T-cell (primary cell): ENCODE measurements at regions not wholly inside any gene's neighbourhood (a gene's known extent, or its start where the extent isn't known, plus 50 kb on each side); places are given as distances from the start of the nearest gene placed in this dataset.

Experiments used
- ATAC-seq, 4 experiments: fragments of 200-7000 bp in 3 of 4; fragments of 150-1000 bp in 1 of 4; cut with Tn5 transposase; replicated peaks in 1 of 4; 1 replicate in 3 of 4; 2 replicates in 1 of 4; pipeline ENCODE4 v1.10.0; 2021; ENCODE audit warnings: moderate library complexity in 3 of 4, mild to moderate bottlenecking in 2 of 4, moderate number of reproducible peaks in 1 of 4
- CTCF ChIA-PET, 2 donors: fragments of 300-600 bp; sonication (Branson Sonifier 250); formaldehyde crosslinking; loops; one replicate each; lab custom pipeline; 2022; ENCODE audit warnings: antibody characterized with exemption in 2 of 2; lab: Charles Lee
- POLR2A ChIA-PET, 2 donors: fragments of 300-600 bp; sonication (Branson Sonifier 250); formaldehyde crosslinking; loops; one replicate each; lab custom pipeline; 2022; ENCODE audit warnings: antibody characterized with exemption in 2 of 2; lab: Charles Lee
- DNase-seq, 35 experiments: peaks; one replicate each; pipeline versions ENCODE4 v3.0.0 to v3.0.0-alpha.2; 2013 to 2023
- H3K27ac ChIP-seq: one replicate; pipeline ENCODE4 v1.5.1; 2013; ENCODE audit warnings: low read length
- H3K27me3 ChIP-seq, 2 experiments: replicated peaks in 1 of 2; 1 replicate in 1 of 2; 2 replicates in 1 of 2; pipeline versions ENCODE4 v1.6.1 to v1.7.0; 2013; ENCODE audit warnings: low read length in 1 of 2, mixed read lengths in 1 of 2; ENCODE audit not compliant: control insufficient read depth in 2 of 2, insufficient read depth in 2 of 2; ENCODE audit errors: extremely low read depth in 1 of 2
- H3K36me3 ChIP-seq, 2 donors: 1 replicate in 1 of 2; 2 replicates in 1 of 2; pipeline versions ENCODE4 v1.6.1 to v1.7.0; 2013; ENCODE audit warnings: low read length in 1 of 2; ENCODE audit not compliant: control insufficient read depth in 2 of 2, insufficient read depth in 1 of 2; ENCODE audit errors: extremely low read depth in 1 of 2
- H3K4me1 ChIP-seq, 2 experiments: 1 replicate in 1 of 2; 2 replicates in 1 of 2; pipeline versions ENCODE4 v1.6.1 to v1.7.0; 2013; ENCODE audit warnings: low read length in 2 of 2, mixed read lengths in 1 of 2; ENCODE audit not compliant: insufficient read depth in 2 of 2, control insufficient read depth in 1 of 2; ENCODE audit errors: extremely low read depth in 1 of 2
- H3K4me3 ChIP-seq, 2 donors: 1 replicate in 1 of 2; 2 replicates in 1 of 2; pipeline versions ENCODE4 v1.5.1 to v1.7.0; 2013; ENCODE audit warnings: mild to moderate bottlenecking in 2 of 2, low read length in 1 of 2, moderate library complexity in 1 of 2; ENCODE audit not compliant: control insufficient read depth in 1 of 2; ENCODE audit errors: extremely low read depth in 1 of 2
- H3K9me3 ChIP-seq: 2 replicates; pipeline ENCODE4 v1.7.0; 2013
- H3K27ac Mint-ChIP-seq, 2 donors: one replicate each; pipeline ENCODE4 v1.8.0; 2020 to 2021; ENCODE audit warnings: mild to moderate bottlenecking in 2 of 2, mixed read lengths in 2 of 2
- H3K27me3 Mint-ChIP-seq, 2 donors: one replicate each; pipeline ENCODE4 v1.8.0; 2021 to 2022; ENCODE audit warnings: mixed read lengths in 2 of 2
- H3K36me3 Mint-ChIP-seq: one replicate; pipeline ENCODE4 v1.8.0; 2021; ENCODE audit warnings: mixed read lengths
- H3K4me1 Mint-ChIP-seq, 3 donors: one replicate each; pipeline ENCODE4 v1.8.0; 2020 to 2022; ENCODE audit warnings: mixed read lengths in 3 of 3, mild to moderate bottlenecking in 1 of 3
- H3K4me3 Mint-ChIP-seq, 3 donors: one replicate each; pipeline ENCODE4 v1.8.0; 2020 to 2022; ENCODE audit warnings: mild to moderate bottlenecking in 3 of 3, mixed read lengths in 3 of 3, moderate library complexity in 3 of 3
- H3K9me3 Mint-ChIP-seq, 3 donors: one replicate each; pipeline ENCODE4 v1.8.0; 2020 to 2022; ENCODE audit warnings: mixed read lengths in 3 of 3
- WGBS: methylation state at CpG from one replicate; pipeline ENCODE4 v1.1.5; 2013; ENCODE audit warnings: missing lambda C conversion rate; ENCODE audit not compliant: insufficient coverage; 5-methylcytosine and 5-hydroxymethylcytosine counted together

GRCh38 chr2:62374301-62375112, 131.5 kb downstream of the TMEM17 start:
- Histone ChIP-seq H3K9me3 (no peaks in the 10 kb centered on the region), H3K4me3 (no peak overlapping the region), H3K27ac (no peak overlapping the region), H3K4me1 (no peaks in the 10 kb centered on the region), H3K36me3 (no peaks in the 10 kb centered on the region), H3K27me3 (no peaks in the 10 kb centered on the region)
- ChIA-PET CTCF (no interaction called here), POLR2A (no interaction called here)
- no peaks in the 10 kb centered on the region for H3K36me3 Mint-ChIP-seq
- ATAC-seq (no peak), DNase-seq (no peak)
- H3K4me3 Mint-ChIP-seq, result no peak overlapping the region
- no peaks in the 10 kb centered on the region for H3K27me3 Mint-ChIP-seq
- peaks cover 7 to 8% (median 8%) of the 10 kb centered on the region in 3 donors for H3K9me3 Mint-ChIP-seq
- H3K4me1 Mint-ChIP-seq, result no peaks in the 10 kb centered on the region
- no peak overlapping the region for H3K27ac Mint-ChIP-seq

DNA sequence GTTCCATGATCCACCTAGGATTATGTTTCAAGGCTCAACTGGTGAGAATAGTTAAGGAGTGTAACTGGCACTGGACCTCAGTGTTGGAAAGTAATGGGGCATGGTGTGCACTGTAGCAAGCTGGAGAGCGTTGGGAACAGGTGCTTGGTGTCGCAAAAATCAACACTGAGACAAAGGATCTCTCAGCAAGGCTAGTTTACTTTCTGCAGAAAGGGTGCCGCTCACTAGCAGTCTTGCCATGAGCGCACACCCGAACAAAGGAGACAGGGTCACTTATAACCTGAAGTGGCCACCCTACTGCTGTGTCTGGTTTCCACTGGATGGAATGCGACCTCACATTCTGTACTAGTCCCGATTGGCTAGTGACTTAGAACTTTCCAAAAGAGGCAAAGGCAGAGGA, 133.2 kb downstream of the TMEM17 start:
- Histone ChIP-seq H3K36me3 (no peaks in the 10 kb centered on the region), H3K9me3 (no peaks in the 10 kb centered on the region), H3K4me3 (no peak overlapping the region), H3K4me1 (no peaks in the 10 kb centered on the region), H3K27me3 (no peaks in the 10 kb centered on the region), H3K27ac (no peak overlapping the region)
- ATAC-seq, result no peak
- peaks cover 7 to 8% (median 8%) of the 10 kb centered on the region in 3 donors for H3K9me3 Mint-ChIP-seq
- no peak for DNase-seq
- CTCF ChIA-PET, result interaction anchor here in 1 of 2 donors (0.6 kb wide), 1 partner anchor 11 kb away, joined by 5 read pairs; no protein-coding TSS in a partner anchor
- no peak overlapping the region for H3K4me3 Mint-ChIP-seq
- H3K36me3 Mint-ChIP-seq, result no peaks in the 10 kb centered on the region
- no peak overlapping the region for H3K27ac Mint-ChIP-seq
- WGBS, result 98% methylated on average over 5 of the region's 7 CpGs
- POLR2A ChIA-PET, result no interaction called here
- peaks cover 0 to 1% of the 10 kb centered on the region in 2 donors for H3K27me3 Mint-ChIP-seq
- H3K4me1 Mint-ChIP-seq, result no peaks in the 10 kb centered on the region

DNA sequence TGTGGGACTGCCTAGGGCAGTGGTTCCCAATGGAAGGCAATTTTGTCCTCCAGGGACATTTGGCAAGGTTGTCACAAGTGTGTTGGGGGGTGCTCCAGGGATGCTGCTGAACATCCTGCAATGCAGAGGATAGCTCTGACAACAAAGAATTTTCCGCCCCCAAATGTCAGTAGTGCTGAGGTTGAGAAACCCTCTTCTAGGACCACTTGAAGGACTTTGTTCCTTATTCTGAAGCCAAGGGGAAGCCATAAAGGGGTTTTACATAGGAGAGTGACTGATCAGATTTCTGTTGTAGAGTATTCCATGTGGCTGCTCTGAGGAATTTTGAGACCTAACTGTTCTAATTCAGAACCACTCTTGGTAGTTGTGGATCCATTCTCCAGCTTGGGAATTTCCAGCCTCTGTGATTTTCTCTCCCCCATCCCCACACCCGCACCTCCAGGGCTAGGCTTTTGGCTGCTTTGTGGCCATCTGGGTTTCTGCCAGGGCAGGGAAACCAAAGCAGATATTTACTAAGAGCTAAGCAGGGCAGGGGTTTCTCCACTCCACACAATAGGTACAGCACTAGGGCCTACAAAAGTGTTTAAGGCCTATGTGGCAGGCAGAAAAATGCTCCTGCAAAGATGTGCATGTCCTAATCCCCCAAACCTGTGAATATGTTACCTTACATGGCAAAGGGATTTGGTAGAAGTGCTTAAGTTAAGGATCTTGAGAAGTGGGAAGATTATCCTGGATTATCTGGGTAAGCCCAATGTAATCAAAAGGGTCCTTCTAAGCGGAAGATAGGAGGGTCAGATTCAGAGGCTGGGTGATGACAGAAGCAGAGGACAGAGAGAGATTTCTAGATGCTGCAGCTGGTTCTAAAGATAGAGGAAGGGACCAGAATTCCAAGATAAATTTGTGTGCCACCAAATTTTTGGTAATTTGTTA, 135.4 kb downstream of the TMEM17 start:
- Histone ChIP-seq H3K36me3 (no peaks in the 10 kb centered on the region), H3K4me1 (no peaks in the 10 kb centered on the region), H3K4me3 (no peak overlapping the region), H3K27ac (no peak overlapping the region), H3K27me3 (no peaks in the 10 kb centered on the region), H3K9me3 (no peaks in the 10 kb centered on the region)
- ChIA-PET POLR2A (no interaction called here), CTCF (no interaction called here)
- DNase-seq (no peak), ATAC-seq (no peak)
- 97% methylated on average over 3 of the region's 3 CpGs for WGBS
- Mint-ChIP-seq H3K27me3 (peaks cover 0 to 1% of the 10 kb centered on the region in 2 donors), H3K27ac (no peak overlapping the region), H3K4me3 (no peak overlapping the region), H3K36me3 (no peaks in the 10 kb centered on the region), H3K4me1 (no peaks in the 10 kb centered on the region), H3K9me3 (peaks cover 7 to 8% (median 8%) of the 10 kb centered on the region in 3 donors)

DNA sequence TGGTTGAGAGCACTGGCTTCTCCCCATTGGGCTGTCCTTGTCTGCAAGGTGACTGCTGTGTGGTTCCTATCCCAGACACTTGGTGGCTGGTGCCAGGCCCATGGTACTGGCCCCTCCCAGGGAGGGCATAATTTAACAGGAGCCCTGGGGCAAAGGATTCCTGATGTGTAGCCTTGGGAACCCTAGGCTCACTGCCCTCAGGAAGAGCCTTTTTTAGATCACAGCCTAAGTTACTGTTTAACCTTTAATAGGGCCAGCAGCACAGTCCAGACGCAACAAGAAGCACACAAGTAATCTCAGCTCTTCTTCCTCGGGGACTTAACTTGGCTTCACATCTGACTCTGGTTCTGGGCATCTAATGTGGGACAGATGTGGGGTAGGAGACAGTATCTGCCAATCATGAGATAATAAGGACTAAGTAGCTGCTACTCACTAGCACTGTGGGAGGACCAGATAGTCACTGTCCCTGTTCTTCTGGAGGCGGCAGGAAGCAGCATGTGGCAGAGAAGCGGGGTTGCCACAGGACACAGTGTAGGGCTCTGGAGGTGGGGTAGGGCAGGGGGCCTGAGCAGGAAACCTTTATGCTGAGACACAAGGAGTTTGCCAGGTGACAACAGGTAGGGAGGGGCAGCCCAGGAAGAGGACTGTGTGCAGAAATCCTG, 136.3 kb downstream of the TMEM17 start:
- no peaks in the 10 kb centered on the region for H3K4me1 ChIP-seq
- Mint-ChIP-seq H3K27me3 (peaks cover 0 to 1% of the 10 kb centered on the region in 2 donors), H3K4me1 (no peaks in the 10 kb centered on the region), H3K27ac (no peak overlapping the region), H3K9me3 (peaks cover 7 to 8% (median 8%) of the 10 kb centered on the region in 3 donors), H3K4me3 (no peak overlapping the region), H3K36me3 (no peaks in the 10 kb centered on the region)
- no peaks in the 10 kb centered on the region for H3K9me3 ChIP-seq
- H3K27me3 ChIP-seq, result peaks cover 0 to 2% of the 10 kb centered on the region in 2 experiments
- 78% methylated on average over 4 of the region's 4 CpGs for WGBS
- DNase-seq (no peak), ATAC-seq (no peak)
- CTCF ChIA-PET, result no interaction called here
- H3K27ac ChIP-seq, result no peak overlapping the region
- H3K4me3 ChIP-seq, result no peak overlapping the region
- no peaks in the 10 kb centered on the region for H3K36me3 ChIP-seq
- POLR2A ChIA-PET, result no interaction called here

DNA sequence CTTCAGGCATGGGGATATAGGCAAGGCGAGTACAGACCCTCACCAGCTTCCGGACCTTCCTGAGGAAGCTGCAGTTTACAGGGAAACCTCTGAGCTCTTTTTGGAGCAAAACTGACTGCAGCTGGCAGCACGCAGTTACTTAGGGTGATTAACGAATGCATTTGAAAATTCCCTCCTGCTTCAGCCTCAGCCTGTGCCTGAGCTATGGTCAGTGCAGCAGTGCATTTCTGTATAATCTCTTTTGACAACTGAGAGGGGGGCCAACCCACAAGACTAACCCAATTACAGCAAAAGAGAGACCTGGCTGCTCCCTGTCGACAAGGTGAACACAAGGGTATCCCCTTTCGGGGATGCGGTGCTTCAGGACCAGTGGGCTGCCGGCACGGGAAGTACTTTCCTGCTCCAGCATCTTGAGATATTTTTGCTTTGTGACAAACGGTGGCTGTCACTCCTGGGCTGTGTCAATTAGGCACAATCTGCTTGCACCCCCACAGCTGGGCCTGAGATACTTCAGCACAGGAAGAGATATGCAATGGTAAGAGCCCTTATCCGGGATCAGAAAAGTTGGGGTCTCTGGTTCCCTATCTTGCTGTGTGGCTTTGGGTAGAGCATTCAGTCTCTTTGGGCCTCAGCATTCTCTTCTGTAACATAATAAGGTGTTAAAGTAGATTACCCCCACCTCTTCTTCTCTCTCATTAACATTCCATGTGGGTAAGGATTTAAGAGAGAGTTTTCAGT, 141.0 kb downstream of the TMEM17 start:
- Mint-ChIP-seq H3K9me3 (peaks cover 0 to 6% (median 2%) of the 10 kb centered on the region in 3 donors), H3K4me3 (no peak overlapping the region), H3K36me3 (no peaks in the 10 kb centered on the region), H3K27ac (no peak overlapping the region), H3K4me1 (no peaks in the 10 kb centered on the region), H3K27me3 (peaks cover 0 to 1% of the 10 kb centered on the region in 2 donors)
- CTCF ChIA-PET, result interaction anchor here in 1 of 2 donors (0.6 kb wide), 1 partner anchor 327 kb away, joined by 3 read pairs; no protein-coding TSS in a partner anchor
- H3K27me3 ChIP-seq, result peaks cover 0 to 2% of the 10 kb centered on the region in 2 experiments
- ATAC-seq (no peak), DNase-seq (no peak)
- no peak overlapping the region for H3K27ac ChIP-seq
- no peak overlapping the region for H3K4me3 ChIP-seq
- H3K9me3 ChIP-seq, result no peaks in the 10 kb centered on the region
- 78% methylated on average over 8 of the region's 11 CpGs for WGBS
- POLR2A ChIA-PET, result no interaction called here
- no peaks in the 10 kb centered on the region for H3K4me1 ChIP-seq
- H3K36me3 ChIP-seq, result no peaks in the 10 kb centered on the region

DNA sequence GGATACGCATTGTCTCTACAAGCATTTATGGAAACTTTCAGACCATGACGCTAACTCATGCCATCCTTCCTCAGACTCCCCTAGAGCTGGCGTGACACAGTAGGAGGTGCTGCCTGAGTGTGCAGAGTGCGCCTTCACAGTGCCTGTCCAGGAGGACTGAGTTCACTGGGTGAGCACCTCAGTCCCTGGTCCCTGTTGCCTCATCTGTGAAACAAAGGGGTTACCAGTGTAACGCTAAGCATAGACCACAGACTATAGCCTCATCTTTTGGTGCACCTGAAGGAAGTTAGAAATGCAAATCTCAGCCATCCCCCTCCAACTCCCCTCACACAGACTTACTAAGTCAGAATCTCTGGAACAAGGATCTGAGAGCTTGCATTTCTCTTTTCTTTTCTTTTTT, 142.8 kb downstream of the TMEM17 start:
- Histone ChIP-seq H3K27me3 (peaks cover 0 to 2% of the 10 kb centered on the region in 2 experiments), H3K4me1 (no peaks in the 10 kb centered on the region), H3K4me3 (no peak overlapping the region), H3K9me3 (no peaks in the 10 kb centered on the region), H3K36me3 (no peaks in the 10 kb centered on the region), H3K27ac (no peak overlapping the region)
- Mint-ChIP-seq H3K27ac (no peak overlapping the region), H3K9me3 (peaks cover 0 to 6% (median 2%) of the 10 kb centered on the region in 3 donors), H3K27me3 (no peaks in the 10 kb centered on the region), H3K4me3 (no peak overlapping the region), H3K4me1 (no peaks in the 10 kb centered on the region), H3K36me3 (no peaks in the 10 kb centered on the region)
- DNase-seq, result no peak
- ChIA-PET POLR2A (no interaction called here), CTCF (no interaction called here)
- no peak for ATAC-seq
- 92% methylated on average over 4 of the region's 5 CpGs for WGBS
